Stomach (tissue), 8 donors: ENCODE measurements at regions not wholly inside any gene's neighbourhood (a gene's known extent, or its start where the extent isn't known, plus 50 kb on each side); places are given as distances from the start of the nearest gene placed in this dataset.

Experiments used
- DNase-seq, 2 donors: peaks; one replicate each; pipeline versions ENCODE4 v3.0.0 to v3.0.0-alpha.2; 2013 to 2019
- H3K27ac ChIP-seq, 5 donors: fragments of 200-600 bp in 4 of 5; sonication (generic) in 4 of 5; one replicate each; pipeline ENCODE4 v1.5.1; 2013 to 2019; ENCODE audit warnings: mild to moderate bottlenecking in 1 of 5, moderate library complexity in 1 of 5
- H3K27me3 ChIP-seq, 3 donors: fragments of 200-600 bp; sonication (generic); one replicate each; pipeline ENCODE4 v1.5.1; 2017 to 2019; ENCODE audit warnings: mixed run types in 1 of 3
- H3K36me3 ChIP-seq, 4 donors: fragments of 200-600 bp; sonication (generic); 1 replicate in 3 of 4; 2 replicates in 1 of 4; pipeline ENCODE4 v1.5.1; 2016 to 2019
- H3K4me1 ChIP-seq, 4 donors: fragments of 200-600 bp; sonication (generic); one replicate each; pipeline ENCODE4 v1.5.1; 2016 to 2019
- H3K4me3 ChIP-seq, 4 donors: fragments of 200-600 bp; sonication (generic) in 3 of 4; one replicate each; pipeline ENCODE4 v1.5.1; 2016 to 2019; ENCODE audit warnings: mild to moderate bottlenecking in 1 of 4
- H3K9me3 ChIP-seq, 4 donors: fragments of 200-600 bp; sonication (generic); one replicate each; pipeline ENCODE4 v1.5.1; 2016 to 2019
- EP300 ChIP-seq: sonication (generic); formaldehyde crosslinking; IDR thresholded peaks from one replicate; pipeline ENCODE4 v1.6.1; 2017; ENCODE audit warnings: antibody characterized with exemption
- POLR2A ChIP-seq, 4 donors: fragments of 450-650 bp; IDR thresholded peaks; one replicate each; pipeline ENCODE4 v1.6.1; 2016; ENCODE audit warnings: antibody characterized with exemption in 4 of 4, control low read depth in 2 of 4, mild to moderate bottlenecking in 1 of 4, moderate library complexity in 1 of 4
- POLR2AphosphoS5 ChIP-seq, 3 donors: sonication (generic); formaldehyde crosslinking; IDR thresholded peaks; one replicate each; pipeline ENCODE4 v1.6.1; 2016; ENCODE audit warnings: antibody characterized with exemption in 3 of 3
- WGBS, 5 donors: extraction: QIAGEN DNeasy Blood & Tissue Kit in 3 of 5; methylation state at CpG; one replicate each; pipeline versions ENCODE4 v1.1.5 to v1.1.7; 2013 to 2018; 5-methylcytosine and 5-hydroxymethylcytosine counted together
- intact Hi-C: fragments of 100-400 bp; cut with DNase I; formaldehyde crosslinking; loops from one replicate; pipeline ENCODE4 v1.15.1; 2023; ENCODE audit warnings: low total_unique reads
- TF ChIP-seq, protein P1 (sequence below), 7 experiments: fragments of 450-650 bp in 4 of 7; fragments of 200-600 bp in 3 of 7; sonication (generic) in 3 of 7; IDR thresholded peaks; one replicate each; pipeline ENCODE4 v1.5.1; 2016 to 2019; ENCODE audit warnings: antibody characterized with exemption in 7 of 7, control low read depth in 2 of 7, mild to moderate bottlenecking in 1 of 7
- donor health status: healthy with polysubstance abuse.
- donor health status: Bipolar disorder and iron deficiency.
- donor health status: healthy.

DNA sequence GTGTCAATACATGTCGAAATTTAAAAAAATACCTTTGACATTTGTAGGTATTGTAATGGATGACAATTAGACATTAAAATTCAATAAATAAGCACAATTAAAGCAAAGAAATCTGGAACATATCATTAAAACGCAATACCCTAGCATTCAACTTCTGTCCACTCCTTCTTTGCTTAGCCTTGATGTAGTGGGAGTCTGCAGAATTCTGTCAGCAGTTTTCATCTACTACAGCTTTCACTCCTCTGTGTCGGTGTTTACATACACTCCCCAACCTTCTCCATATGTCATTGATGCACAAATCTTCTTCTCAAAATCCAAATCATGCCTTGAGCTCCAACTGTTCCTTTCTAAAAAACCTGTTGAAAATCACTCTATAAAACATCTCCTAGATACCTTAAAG, 1380.6 kb downstream of the DSC3 start:
- no peaks in the 10 kb centered on the region for H3K9me3 ChIP-seq
- TF ChIP-seq, protein P1, sequence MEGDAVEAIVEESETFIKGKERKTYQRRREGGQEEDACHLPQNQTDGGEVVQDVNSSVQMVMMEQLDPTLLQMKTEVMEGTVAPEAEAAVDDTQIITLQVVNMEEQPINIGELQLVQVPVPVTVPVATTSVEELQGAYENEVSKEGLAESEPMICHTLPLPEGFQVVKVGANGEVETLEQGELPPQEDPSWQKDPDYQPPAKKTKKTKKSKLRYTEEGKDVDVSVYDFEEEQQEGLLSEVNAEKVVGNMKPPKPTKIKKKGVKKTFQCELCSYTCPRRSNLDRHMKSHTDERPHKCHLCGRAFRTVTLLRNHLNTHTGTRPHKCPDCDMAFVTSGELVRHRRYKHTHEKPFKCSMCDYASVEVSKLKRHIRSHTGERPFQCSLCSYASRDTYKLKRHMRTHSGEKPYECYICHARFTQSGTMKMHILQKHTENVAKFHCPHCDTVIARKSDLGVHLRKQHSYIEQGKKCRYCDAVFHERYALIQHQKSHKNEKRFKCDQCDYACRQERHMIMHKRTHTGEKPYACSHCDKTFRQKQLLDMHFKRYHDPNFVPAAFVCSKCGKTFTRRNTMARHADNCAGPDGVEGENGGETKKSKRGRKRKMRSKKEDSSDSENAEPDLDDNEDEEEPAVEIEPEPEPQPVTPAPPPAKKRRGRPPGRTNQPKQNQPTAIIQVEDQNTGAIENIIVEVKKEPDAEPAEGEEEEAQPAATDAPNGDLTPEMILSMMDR (IDR thresholded peaks at IDR 0.05), result no peak
- TF ChIP-seq POLR2AphosphoS5 (IDR thresholded peaks at IDR 0.05), result no peak
- no peaks in the 10 kb centered on the region for H3K36me3 ChIP-seq
- H3K27me3 ChIP-seq, result no peaks in the 10 kb centered on the region
- no peak for DNase-seq
- 68 to 76% (median 70%) methylated on average over 3 of the region's 3 CpGs for WGBS, 5 donors
- intact Hi-C loops, result no loop called here
- H3K27ac ChIP-seq, result no peak overlapping the region
- no peak overlapping the region for H3K4me3 ChIP-seq
- no peaks in the 10 kb centered on the region for H3K4me1 ChIP-seq

DNA sequence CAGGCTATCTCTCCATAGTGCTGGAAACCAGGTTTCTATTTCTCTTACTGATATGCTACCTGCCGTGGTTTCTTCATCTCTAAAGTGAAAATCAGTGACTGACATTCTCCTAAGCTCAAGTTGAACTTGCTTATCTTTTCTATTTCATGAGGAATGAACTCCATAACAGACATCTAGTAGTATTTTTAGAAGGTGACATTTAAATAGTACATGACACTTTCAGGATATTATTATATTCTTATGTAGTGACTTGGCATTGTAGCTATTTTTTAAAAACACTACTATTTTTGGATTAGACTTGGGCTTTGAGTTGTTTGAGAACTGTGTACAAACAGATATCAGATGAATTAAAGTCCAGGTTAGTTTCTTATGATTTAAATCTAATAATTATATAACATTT, 1381.8 kb downstream of the DSC3 start:
- H3K4me1 ChIP-seq, result no peaks in the 10 kb centered on the region
- 44 to 78% (median 70%) methylated on average over 1 of the region's 1 CpG for WGBS, 5 donors
- H3K4me3 ChIP-seq, result no peak overlapping the region
- TF ChIP-seq EP300 (no peak), POLR2AphosphoS5 (IDR thresholded peaks at IDR 0.05) (no peak), POLR2A (IDR thresholded peaks at IDR 0.05) (no peak)
- TF ChIP-seq, protein P1 (IDR thresholded peaks at IDR 0.05), result no peak
- no peaks in the 10 kb centered on the region for H3K36me3 ChIP-seq
- H3K27me3 ChIP-seq, result no peaks in the 10 kb centered on the region
- H3K9me3 ChIP-seq, result no peaks in the 10 kb centered on the region
- no peak overlapping the region for H3K27ac ChIP-seq
- DNase-seq, result no peak
- intact Hi-C loops, result no loop called here

DNA sequence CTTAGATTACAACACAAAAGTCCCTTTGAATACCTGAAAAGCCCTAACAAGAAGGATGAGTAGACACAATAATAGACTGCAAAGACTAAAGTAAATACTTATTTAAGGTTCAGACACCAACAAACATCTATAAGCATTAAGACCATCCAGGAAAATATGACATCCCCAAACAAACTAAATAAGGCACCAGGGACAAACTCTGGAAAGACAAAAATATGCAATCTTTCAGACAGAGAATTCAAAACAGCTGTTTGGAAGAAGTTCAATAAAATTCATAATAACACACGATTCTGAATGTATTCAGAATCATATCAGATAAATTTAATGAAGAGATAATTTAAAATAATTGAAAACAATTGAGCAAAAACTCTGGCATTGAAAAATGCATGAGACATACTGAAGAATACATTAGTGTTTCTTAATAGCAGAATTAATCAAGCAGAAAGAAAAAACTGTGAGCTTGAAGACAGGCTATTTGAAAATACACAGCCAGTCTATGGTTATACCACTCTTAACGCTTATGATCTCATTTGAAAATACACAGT, 1388.8 kb downstream of the DSC3 start:
- DNase-seq, result no peak
- no peak for TF ChIP-seq EP300
- H3K4me3 ChIP-seq, result no peak overlapping the region
- H3K27me3 ChIP-seq, result no peaks in the 10 kb centered on the region
- no peak overlapping the region for H3K27ac ChIP-seq
- 63 to 74% (median 71%) methylated on average over 2 of the region's 2 CpGs for WGBS, 5 donors
- intact Hi-C loops, result no loop called here
- peaks cover 0 to 14% (median 0%) of the 10 kb centered on the region in 4 donors for H3K9me3 ChIP-seq
- H3K4me1 ChIP-seq, result no peaks in the 10 kb centered on the region
- H3K36me3 ChIP-seq, result no peaks in the 10 kb centered on the region

DNA sequence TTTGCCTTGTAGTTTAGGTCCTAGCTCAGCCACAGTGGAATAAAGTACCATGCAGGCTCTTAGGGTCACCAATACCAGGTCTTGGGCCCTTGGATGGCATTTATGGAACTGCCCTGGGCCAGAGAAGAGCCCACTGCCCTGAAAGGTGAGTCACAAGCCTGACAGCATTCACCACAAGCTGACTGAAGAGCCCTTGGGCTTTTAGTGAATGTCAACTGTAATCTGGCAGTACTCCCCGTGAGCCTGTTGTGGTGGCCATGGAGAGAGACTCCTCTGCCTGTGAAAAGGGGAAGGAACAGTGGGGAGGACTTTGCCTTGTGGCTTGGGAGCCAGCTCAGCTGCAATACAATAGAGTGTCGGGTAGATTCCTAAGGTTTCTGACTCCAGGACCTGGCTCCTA, 1389.7 kb downstream of the DSC3 start:
- no peaks in the 10 kb centered on the region for H3K4me1 ChIP-seq
- no peak for TF ChIP-seq EP300
- no peak for TF ChIP-seq POLR2A (IDR thresholded peaks at IDR 0.05)
- TF ChIP-seq POLR2AphosphoS5 (IDR thresholded peaks at IDR 0.05), result no peak
- TF ChIP-seq, protein P1 (IDR thresholded peaks at IDR 0.05), result no peak
- peaks cover 0 to 14% (median 0%) of the 10 kb centered on the region in 4 donors for H3K9me3 ChIP-seq
- no peak overlapping the region for H3K4me3 ChIP-seq
- H3K36me3 ChIP-seq, result no peaks in the 10 kb centered on the region
- H3K27ac ChIP-seq, result no peak overlapping the region
- DNase-seq, result no peak
- 65 to 100% (median 80%) methylated on average over 2 of the region's 2 CpGs for WGBS, 5 donors
- no peaks in the 10 kb centered on the region for H3K27me3 ChIP-seq
- intact Hi-C loops, result no loop called here

DNA sequence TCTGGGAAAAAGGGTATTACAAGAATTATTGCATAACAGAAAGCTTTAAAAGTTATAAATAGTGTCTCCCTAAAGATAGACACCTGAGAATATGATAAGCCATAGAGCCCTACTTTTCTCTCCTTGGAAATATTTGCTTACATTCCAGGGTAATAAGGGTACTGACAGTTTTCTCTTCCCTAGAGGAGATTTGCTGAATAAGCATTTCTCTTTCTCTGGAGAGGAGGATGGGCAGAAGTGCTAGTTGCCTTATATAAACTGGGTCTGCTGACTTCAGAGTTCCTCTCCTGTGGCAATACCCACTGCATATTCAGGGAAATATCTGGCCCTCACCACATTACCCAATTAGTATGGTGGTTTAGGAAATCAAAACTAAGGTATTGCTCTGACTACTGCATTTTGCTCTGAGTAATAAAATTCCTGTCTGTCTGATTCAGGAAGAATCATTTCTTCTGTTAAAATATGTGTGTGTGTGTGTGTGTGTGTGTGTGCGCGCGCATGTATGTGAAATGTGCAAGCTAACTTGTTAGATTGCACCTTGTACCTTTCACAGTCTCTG, 1391.3 kb downstream of the DSC3 start:
- Histone ChIP-seq H3K27ac (no peak overlapping the region), H3K9me3 (peaks cover 0 to 14% (median 0%) of the 10 kb centered on the region in 4 donors), H3K4me3 (no peak overlapping the region), H3K27me3 (no peaks in the 10 kb centered on the region), H3K36me3 (no peaks in the 10 kb centered on the region), H3K4me1 (no peaks in the 10 kb centered on the region)
- intact Hi-C loops, result no loop called here
- WGBS, 5 donors, result 82 to 99% (median 92%) methylated on average over 3 of the region's 3 CpGs
- TF ChIP-seq, protein P1 (IDR thresholded peaks at IDR 0.05), result no peak
- TF ChIP-seq POLR2A (IDR thresholded peaks at IDR 0.05), result no peak
- no peak for TF ChIP-seq POLR2AphosphoS5 (IDR thresholded peaks at IDR 0.05)
- no peak for TF ChIP-seq EP300
- DNase-seq, result no peak
